ENCODE measurements at regions not wholly inside any gene's neighbourhood (a gene's known extent, or its start where the extent isn't known, plus 50 kb on each side); places are given as distances from the start of the nearest gene placed in this dataset.
"Not testable (repeated sequence)": the region's sequence is repeated elsewhere in the genome, so short reads cannot be mapped to it uniquely, and the experiment has no call there.

GRCh38 chr17:71446645-71447437, 674.0 kb upstream of the SOX9 start:
- DNase-seq (no peak), ATAC-seq (no peak)
- no peak overlapping the region for H3K27ac ChIP-seq (ENCODE audit: low read length)
- intact Hi-C loops (cut with DNase I): no loop called here
- no peaks in the 10 kb centered on the region for H3K9me3 ChIP-seq (ENCODE audit: control insufficient read depth, low read length)
- no peaks in the 10 kb centered on the region for H3K27me3 ChIP-seq (ENCODE audit: control insufficient read depth, insufficient read depth)
- WGBS: 75% methylated on average over 2 of the region's 2 CpGs
- no peaks in the 10 kb centered on the region for H3K4me1 ChIP-seq (ENCODE audit: control insufficient read depth, insufficient read depth, low read length)
- no peak overlapping the region for H3K4me3 ChIP-seq (ENCODE audit: low read length)

- no peak for DNase-seq
- Histone ChIP-seq H3K27me3 (ENCODE audit: control insufficient read depth, insufficient read depth) (no peaks in the 10 kb centered on the region), H3K9me3 (ENCODE audit: control insufficient read depth, low read length) (no peaks in the 10 kb centered on the region), H3K4me1 (ENCODE audit: control insufficient read depth, insufficient read depth, low read length) (no peaks in the 10 kb centered on the region), H3K4me3 (ENCODE audit: low read length) (no peak overlapping the region), H3K27ac (ENCODE audit: low read length) (no peak overlapping the region)
- intact Hi-C loops (cut with DNase I): no loop called here
- no peak for ATAC-seq
- WGBS: 90% methylated on average over 3 of the region's 3 CpGs
Measured at GRCh38 chr17:71447644-71448043, 673.2 kb upstream of the SOX9 start.

GRCh38 chr17:71450657-71451056, 670.2 kb upstream of the SOX9 start:
- DNase-seq; H3K4me1 ChIP-seq (ENCODE audit: control insufficient read depth, insufficient read depth, low read length); H3K27ac ChIP-seq (ENCODE audit: low read length); intact Hi-C loops (cut with DNase I); H3K27me3 ChIP-seq (ENCODE audit: control insufficient read depth, insufficient read depth); H3K4me3 ChIP-seq (ENCODE audit: low read length); H3K9me3 ChIP-seq (ENCODE audit: control insufficient read depth, low read length); ATAC-seq: not testable (repeated sequence)
- 68% methylated on average over 2 of the region's 2 CpGs for WGBS

- Histone ChIP-seq H3K27me3 (ENCODE audit: control insufficient read depth, insufficient read depth) (no peaks in the 10 kb centered on the region), H3K4me1 (ENCODE audit: control insufficient read depth, insufficient read depth, low read length) (no peaks in the 10 kb centered on the region), H3K4me3 (ENCODE audit: low read length) (no peak overlapping the region), H3K9me3 (ENCODE audit: control insufficient read depth, low read length) (no peaks in the 10 kb centered on the region), H3K27ac (ENCODE audit: low read length) (no peak overlapping the region)
- DNase-seq (no peak), ATAC-seq (no peak)
- intact Hi-C loops (cut with DNase I): no loop called here
- WGBS: 87% methylated on average over 4 of the region's 4 CpGs
Measured at GRCh38 chr17:71453876-71454422, 666.9 kb upstream of the SOX9 start.

GRCh38 chr17:71455219-71455618, 665.6 kb upstream of the SOX9 start:
- intact Hi-C loops (cut with DNase I): no loop called here

GRCh38 chr17:71458322-71458721, 662.5 kb upstream of the SOX9 start:
- Histone ChIP-seq H3K4me3 (ENCODE audit: low read length) (no peak overlapping the region), H3K4me1 (ENCODE audit: control insufficient read depth, insufficient read depth, low read length) (no peaks in the 10 kb centered on the region), H3K27ac (ENCODE audit: low read length) (no peak overlapping the region), H3K27me3 (ENCODE audit: control insufficient read depth, insufficient read depth) (no peaks in the 10 kb centered on the region), H3K9me3 (ENCODE audit: control insufficient read depth, low read length) (no peaks in the 10 kb centered on the region)
- 75% methylated on average over 5 of the region's 5 CpGs for WGBS
- intact Hi-C loops (cut with DNase I): no loop called here
- ATAC-seq (no peak), DNase-seq (no peak)

More at GRCh38 chr17:71455219-71455618, 665.6 kb upstream of the SOX9 start:
- 78% methylated on average over 2 of the region's 2 CpGs for WGBS
- no peak for DNase-seq
- Histone ChIP-seq H3K27ac (ENCODE audit: low read length) (no peak overlapping the region), H3K9me3 (ENCODE audit: control insufficient read depth, low read length) (no peaks in the 10 kb centered on the region), H3K4me3 (ENCODE audit: low read length) (no peak overlapping the region), H3K4me1 (ENCODE audit: control insufficient read depth, insufficient read depth, low read length) (no peaks in the 10 kb centered on the region), H3K27me3 (ENCODE audit: control insufficient read depth, insufficient read depth) (no peaks in the 10 kb centered on the region)
- ATAC-seq: no peak

- H3K27ac ChIP-seq (ENCODE audit: low read length): no peak overlapping the region
- H3K4me3 ChIP-seq (ENCODE audit: low read length): no peak overlapping the region
- no peaks in the 10 kb centered on the region for H3K9me3 ChIP-seq (ENCODE audit: control insufficient read depth, low read length)
- DNase-seq (peak in 2 of 3 donors; percentile 16 to 55), ATAC-seq (no peak)
- no peaks in the 10 kb centered on the region for H3K27me3 ChIP-seq (ENCODE audit: control insufficient read depth, insufficient read depth)
- H3K4me1 ChIP-seq (ENCODE audit: control insufficient read depth, insufficient read depth, low read length): no peaks in the 10 kb centered on the region
- WGBS: 74% methylated on average over 4 of the region's 4 CpGs
- intact Hi-C loops (cut with DNase I): loop anchor here in 1 of 4 donors (10.0 kb wide), 1 partner anchor 696 kb away; no protein-coding TSS in a partner anchor
Measured at GRCh38 chr17:71460943-71461342, 659.9 kb upstream of the SOX9 start.

- no peaks in the 10 kb centered on the region for H3K9me3 ChIP-seq (ENCODE audit: control insufficient read depth, low read length)
- no peak overlapping the region for H3K27ac ChIP-seq (ENCODE audit: low read length)
- no peaks in the 10 kb centered on the region for H3K27me3 ChIP-seq (ENCODE audit: control insufficient read depth, insufficient read depth)
- no peaks in the 10 kb centered on the region for H3K4me1 ChIP-seq (ENCODE audit: control insufficient read depth, insufficient read depth, low read length)
- intact Hi-C loops (cut with DNase I): loop anchor here in 1 of 4 donors (10.0 kb wide), 1 partner anchor 697 kb away; no protein-coding TSS in a partner anchor
- DNase-seq (no peak), ATAC-seq (no peak)
- H3K4me3 ChIP-seq (ENCODE audit: low read length): no peak overlapping the region
- WGBS: 83% methylated on average over 5 of the region's 5 CpGs
Measured at GRCh38 chr17:71461498-71462169, 659.2 kb upstream of the SOX9 start.

GRCh38 chr17:71464241-71464640, 656.6 kb upstream of the SOX9 start:
- WGBS: 82% methylated on average over 4 of the region's 4 CpGs

GRCh38 chr17:71464751-71465150, 656.1 kb upstream of the SOX9 start:
- H3K9me3 ChIP-seq (ENCODE audit: control insufficient read depth, low read length): no peaks in the 10 kb centered on the region
- no peaks in the 10 kb centered on the region for H3K27me3 ChIP-seq (ENCODE audit: control insufficient read depth, insufficient read depth)
- DNase-seq: no peak
- no peak overlapping the region for H3K27ac ChIP-seq (ENCODE audit: low read length)
- ATAC-seq: no peak
- H3K4me3 ChIP-seq (ENCODE audit: low read length): no peak overlapping the region
- intact Hi-C loops (cut with DNase I): loop anchor here in 1 of 4 donors (10.0 kb wide), 1 partner anchor 700 kb away; no protein-coding TSS in a partner anchor
- H3K4me1 ChIP-seq (ENCODE audit: control insufficient read depth, insufficient read depth, low read length): no peaks in the 10 kb centered on the region
- WGBS: 83% methylated on average over 5 of the region's 5 CpGs

More at GRCh38 chr17:71464241-71464640, 656.6 kb upstream of the SOX9 start:
- DNase-seq: no peak
- intact Hi-C loops (cut with DNase I): loop anchor here in 1 of 4 donors (10.0 kb wide), 1 partner anchor 699 kb away; no protein-coding TSS in a partner anchor
- ATAC-seq: no peak
- H3K9me3 ChIP-seq (ENCODE audit: control insufficient read depth, low read length): no peaks in the 10 kb centered on the region
- no peaks in the 10 kb centered on the region for H3K27me3 ChIP-seq (ENCODE audit: control insufficient read depth, insufficient read depth)
- no peaks in the 10 kb centered on the region for H3K4me1 ChIP-seq (ENCODE audit: control insufficient read depth, insufficient read depth, low read length)
- no peak overlapping the region for H3K27ac ChIP-seq (ENCODE audit: low read length)
- H3K4me3 ChIP-seq (ENCODE audit: low read length): no peak overlapping the region

- Histone ChIP-seq H3K4me3 (ENCODE audit: low read length) (no peak overlapping the region), H3K4me1 (ENCODE audit: control insufficient read depth, insufficient read depth, low read length) (no peaks in the 10 kb centered on the region), H3K27me3 (ENCODE audit: control insufficient read depth, insufficient read depth) (no peaks in the 10 kb centered on the region), H3K9me3 (ENCODE audit: control insufficient read depth, low read length) (no peaks in the 10 kb centered on the region), H3K27ac (ENCODE audit: low read length) (no peak overlapping the region)
- DNase-seq: no peak
- intact Hi-C loops (cut with DNase I): loop anchor here in 1 of 4 donors (10.0 kb wide), 1 partner anchor 703 kb away; no protein-coding TSS in a partner anchor
- ATAC-seq: no peak
- WGBS: 88% methylated on average over 2 of the region's 2 CpGs
Measured at GRCh38 chr17:71467719-71468118, 653.1 kb upstream of the SOX9 start.
